Hematopoietic multipotent progenitor cell treated with erythropoietin and hydrocortisone succinate and interleukin-3 and kit ligand, for 4 days (in vitro differentiated cells): ENCODE measurements at regions not wholly inside any gene's neighbourhood (a gene's known extent, or its start where the extent isn't known, plus 50 kb on each side); places are given as distances from the start of the nearest gene placed in this dataset.

Source experiments
- DNase-seq: peaks from one replicate; pipeline ENCODE4 v3.0.0-alpha.2; 2015

DNA sequence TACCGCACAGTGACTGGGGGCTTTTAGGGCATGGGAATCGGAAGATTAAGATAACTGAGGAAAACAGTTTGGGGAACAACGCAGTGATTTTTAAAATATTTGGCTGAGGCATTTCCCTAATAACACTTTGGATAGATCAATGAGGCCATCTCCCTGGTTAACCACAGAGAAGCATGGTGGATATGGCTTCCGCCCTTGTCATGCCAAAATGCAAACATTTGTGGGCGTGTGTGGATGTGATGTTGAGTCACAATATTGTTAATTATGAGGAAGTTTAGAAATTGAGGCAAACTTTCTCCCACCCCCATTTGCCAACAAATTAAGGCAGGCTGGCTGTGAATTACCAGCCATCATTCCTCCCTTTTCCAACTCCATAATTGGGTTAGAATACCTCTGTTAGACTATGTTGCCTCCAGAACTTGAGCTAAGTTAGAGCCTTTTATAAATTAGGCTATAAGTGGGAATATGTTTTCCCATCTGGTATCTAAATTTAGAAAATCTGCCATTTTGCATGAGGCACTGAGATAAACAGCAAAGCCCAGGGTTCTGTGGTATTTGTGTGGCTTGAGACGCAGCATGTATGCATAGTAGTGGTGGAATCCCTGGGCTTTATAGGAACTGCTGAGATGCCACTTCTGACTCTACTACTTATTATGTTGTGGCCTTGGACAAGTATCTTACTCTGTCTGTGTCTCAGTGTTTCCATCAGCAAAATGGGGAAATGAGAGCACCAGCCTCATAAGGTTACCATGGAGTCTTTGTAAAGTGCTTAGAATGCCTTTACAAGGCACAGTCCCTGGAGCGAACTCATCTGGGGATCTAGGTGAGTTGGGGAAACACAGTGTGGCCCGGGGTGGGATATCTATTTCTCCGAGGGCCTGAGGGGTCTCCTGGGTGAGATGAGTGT, 154.6 kb downstream of the C1orf94 start:
- DNase-seq = no peak

DNA sequence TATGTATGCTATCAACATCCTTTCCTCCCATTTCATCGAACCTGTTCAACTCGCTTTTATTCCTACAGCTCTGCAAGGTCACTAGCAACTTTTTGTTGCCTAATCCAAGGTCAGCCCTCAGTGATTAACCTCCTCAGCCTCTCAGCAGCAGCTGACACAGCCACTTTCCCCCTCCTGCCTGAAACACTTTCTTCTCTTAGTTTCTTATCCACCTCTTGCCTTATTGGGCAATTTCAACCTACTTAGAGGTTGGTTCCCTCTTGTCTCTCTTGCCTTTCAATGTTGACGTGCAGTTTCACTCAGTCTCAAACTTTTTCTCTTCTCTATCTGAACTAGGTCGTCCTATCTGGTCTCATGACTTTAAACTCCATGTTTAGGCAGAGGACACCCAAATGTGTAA, 156.3 kb downstream of the C1orf94 start:
- DNase-seq = no peak

DNA sequence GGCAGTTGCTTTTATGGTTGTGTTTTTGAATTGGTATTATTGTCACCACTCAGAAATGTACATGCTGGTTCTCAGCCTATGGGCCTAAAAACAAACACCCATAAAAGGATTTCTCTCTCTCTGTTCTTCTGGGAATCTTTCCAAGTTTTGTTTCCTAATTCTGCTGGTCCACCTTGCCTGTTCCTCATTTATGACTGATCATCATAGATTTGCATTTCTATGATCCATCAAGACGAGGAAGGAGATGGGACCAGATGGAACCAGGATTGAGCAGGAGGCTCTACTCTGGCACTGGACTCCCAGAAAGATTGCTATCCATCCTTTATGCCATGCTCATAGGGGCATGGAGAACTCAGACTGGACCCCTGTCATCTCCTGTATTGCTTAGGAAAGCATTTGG, 162.2 kb downstream of the C1orf94 start:
- DNase-seq = no peak

DNA sequence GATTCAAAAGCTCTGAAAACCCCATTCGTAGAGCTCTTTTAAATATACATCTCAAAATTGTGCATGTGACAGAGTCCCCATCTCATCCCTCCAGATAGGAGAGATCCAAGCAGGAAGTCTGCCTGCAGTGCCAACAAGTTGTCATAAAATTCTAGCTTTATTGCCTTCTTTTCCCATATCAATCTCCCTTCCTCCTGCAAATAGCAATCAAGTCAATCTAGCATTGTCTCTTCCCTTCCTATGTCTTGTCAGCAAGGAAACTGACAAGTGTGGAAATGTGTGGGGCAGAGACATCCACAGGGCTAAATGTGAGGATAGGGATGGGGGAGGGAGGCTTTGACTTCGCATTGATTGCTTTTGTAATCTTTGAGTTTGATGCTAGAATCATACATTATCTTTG, 165.2 kb downstream of the C1orf94 start:
- DNase-seq = no peak

DNA sequence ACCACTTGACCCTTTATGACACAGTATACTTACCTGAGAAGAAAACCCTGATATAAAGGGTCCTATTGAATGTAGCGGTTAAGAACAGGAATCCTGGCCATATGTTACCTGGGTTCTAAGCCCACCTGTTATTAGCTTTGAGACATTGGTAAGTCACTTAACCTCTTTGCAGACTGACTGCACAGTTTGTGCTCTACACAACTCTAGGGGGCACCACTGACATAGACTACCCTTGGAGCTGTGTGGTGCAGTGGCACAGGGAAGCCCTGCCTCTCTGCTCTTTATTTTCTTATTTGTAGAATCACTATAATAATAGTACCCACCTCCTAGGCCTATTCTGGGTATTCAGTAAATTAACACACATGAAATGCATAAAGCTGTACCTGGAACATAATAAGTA, 165.6 kb downstream of the C1orf94 start:
- DNase-seq = no peak

DNA sequence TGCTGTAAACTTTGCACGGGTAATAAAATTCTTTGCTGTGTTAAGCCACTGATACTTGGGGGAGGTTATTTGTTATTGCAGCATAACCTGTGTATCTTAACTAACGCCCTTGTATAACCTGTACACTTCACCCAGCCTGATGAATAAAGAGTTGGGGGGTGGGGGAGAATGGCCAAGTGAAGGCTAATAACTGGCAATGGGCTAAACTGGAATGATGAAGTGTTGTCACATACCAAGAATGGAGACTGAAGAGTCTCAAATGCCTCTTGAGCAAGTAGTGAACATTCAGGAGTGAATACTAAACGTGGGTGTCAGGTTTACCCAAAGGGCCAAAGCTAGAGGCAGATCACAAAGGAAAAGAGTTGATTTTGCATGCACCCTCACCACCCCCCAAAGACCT, 169.4 kb downstream of the C1orf94 start:
- no peak for DNase-seq

DNA sequence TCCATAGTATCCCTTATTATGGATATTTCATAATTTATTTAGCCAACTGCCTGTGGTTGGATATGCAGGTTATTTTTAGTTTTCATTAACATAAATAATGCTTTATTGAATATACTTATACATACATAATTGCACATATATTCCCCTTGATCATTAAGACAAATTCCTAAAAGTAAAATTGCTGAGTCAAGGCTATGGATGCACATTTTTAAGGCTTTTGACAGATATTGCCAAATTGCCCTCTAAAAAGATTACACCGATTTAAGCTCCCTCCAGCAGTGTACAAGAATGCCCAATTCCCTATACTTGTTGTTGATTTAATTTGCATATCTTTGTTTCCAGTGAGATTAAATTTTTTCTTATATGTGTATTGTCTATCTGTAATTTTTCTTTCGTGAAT, 176.7 kb downstream of the C1orf94 start:
- no peak for DNase-seq

DNA sequence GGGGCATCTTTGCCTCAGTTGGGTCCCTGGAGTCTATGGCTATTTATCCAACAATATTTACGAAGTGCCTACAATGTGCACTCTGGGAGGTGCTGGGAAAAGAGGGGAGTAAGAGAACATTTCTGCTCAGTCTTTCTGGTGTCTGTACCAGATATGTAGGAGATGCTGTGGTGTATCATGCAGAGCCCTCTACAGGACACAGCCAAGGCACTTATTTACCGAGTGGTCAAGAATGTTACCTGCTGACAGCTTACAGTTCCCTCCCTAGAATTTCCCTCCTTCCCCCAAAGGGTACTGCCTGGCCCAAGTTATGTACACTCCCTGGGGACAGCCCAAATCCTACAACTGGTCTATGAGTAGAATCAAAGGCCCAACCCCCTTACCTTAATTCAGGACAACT, 177.7 kb downstream of the C1orf94 start:
- DNase-seq = no peak

DNA sequence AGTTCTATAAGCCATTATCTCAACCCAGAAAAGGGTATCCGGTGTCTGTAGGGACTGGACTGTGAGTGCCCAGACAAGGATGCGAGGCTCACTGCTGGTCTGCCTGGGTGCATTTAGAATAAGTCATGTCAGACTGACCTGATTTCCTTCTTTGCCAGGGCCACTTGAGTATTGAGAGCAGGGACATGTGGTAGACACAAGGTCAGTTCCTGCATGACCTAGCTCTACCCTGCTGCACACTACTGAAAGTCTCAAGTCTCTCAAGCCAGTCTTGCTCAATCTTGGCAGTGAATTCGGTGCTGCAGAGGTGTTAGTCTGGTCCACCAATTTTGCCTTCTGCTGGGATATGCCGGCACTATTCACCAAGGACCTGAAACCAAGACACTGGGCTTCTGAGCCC, 180.1 kb downstream of the C1orf94 start:
- DNase-seq = no peak

DNA sequence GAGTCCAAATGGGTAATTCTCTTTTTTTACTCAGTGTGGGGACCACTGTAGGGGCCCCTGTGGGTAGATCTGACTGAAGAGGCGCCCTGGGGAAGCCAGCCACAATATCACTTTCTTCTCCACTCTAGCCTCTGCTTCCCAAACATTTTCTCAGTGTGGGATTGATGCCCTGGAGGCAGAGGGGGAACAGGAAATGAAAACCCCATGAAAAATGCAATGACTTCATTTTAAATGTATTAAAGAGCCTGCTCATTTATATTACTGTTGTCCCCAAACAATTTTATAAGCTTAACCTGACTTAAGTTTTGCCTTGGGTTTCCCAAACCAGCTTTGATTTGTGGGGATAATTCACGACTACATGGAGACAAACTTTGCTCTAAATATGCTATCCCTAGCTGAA, 181.9 kb downstream of the C1orf94 start:
- no peak for DNase-seq

DNA sequence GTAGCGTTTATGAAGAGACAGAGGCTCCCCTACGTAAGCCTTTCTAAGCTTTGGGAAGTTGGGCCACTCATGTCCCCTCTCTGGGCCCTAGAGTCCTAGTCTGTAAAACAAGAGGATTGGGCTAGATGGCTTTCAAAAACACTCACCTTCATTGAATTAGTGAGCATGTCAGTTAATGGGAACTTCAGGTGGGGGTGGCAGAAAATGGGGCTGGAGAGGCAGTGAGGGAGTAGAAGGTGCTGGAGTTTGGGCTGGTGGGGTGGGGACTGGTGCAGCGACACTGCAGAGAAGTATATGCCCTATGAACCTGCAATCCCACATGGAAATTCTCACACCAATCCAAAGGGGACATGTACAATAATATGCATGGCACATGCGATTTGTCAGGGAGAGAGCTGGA, 182.7 kb downstream of the C1orf94 start:
- DNase-seq = no peak

DNA sequence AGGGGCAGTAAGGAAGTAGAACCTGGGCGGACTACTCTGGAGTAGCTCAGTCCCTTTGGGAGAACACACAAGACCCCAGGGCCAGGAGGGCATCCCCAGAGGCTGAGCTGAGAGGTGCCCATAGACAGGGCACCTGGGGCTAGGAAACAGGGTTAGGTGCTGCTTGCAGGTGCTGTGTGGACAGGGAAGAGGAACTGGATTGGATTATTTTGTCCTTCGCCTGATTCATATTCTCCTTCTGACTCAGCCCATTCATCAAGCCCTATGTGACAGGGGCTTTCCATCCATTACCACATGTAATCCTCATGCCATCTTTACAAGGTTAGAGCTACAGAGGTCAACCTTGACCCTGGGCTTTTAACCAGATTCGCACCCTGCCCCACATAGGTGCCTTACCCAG, 183.9 kb downstream of the C1orf94 start:
- DNase-seq = no peak

DNA sequence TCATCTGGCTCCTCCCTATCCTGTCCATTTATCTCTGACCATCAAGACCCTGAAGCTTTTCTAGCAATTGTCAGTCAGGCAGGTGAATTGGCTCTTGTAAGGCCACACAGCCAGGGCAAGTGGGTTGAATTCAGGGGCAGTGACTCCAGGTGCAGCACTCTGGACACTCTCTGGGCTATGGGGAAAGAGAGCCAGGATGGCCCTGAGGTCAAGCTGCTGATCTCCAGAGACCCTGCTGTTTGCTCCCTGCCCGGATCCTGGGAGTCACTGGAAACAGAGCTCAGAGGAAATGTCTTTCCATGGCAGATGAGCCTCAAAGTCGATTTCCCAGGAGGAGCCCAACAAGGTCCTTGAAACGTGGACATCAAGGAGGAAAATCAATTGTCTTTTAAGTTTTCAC, 184.4 kb downstream of the C1orf94 start:
- no peak for DNase-seq

DNA sequence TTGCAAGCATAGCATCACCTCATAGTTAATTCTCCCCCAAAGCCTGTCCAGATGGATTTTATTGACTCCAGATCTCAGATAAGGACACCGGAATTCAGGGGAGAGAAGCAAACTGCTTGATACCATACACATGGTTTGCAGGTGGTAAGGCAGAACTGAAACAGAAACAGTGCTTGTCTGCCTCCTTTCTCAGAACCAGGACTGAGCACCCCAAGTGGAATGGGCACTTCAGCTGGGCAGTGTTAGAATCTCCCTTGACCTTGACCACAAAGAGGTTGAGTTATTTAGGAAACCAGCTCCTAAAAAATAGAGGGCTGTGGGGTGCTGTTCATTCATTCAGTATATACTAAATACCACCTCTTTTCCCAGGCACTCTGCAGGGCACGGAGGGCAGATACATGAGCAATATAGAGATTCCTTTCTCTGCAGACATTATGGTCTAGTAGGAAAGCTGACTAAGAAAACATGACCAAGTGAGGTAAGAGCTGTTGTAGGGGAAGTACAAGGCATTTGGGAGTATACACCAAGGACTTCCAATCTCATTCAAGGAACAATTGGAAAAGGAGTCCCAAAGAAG, 185.2 kb downstream of the C1orf94 start:
- DNase-seq = no peak

DNA sequence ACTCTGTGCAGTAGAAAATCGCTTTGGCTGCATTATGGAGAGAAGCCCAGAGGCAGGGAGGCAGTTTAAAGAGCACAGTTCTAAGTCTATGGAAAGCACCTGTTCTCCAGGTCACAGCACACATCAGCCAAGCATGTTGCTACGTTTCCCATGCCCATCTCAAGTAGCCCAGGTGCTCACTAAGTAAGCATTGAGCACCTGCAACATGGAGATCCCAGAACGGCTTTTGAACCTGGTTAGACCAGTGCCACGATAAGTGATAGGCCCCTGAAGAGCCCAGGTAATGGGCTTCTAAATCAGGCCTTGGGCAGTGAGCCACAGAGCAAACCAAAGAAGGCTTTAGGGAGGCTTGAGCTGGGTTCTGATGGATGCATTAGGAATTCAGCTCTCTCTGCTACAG, 186.2 kb downstream of the C1orf94 start:
- DNase-seq = no peak

DNA sequence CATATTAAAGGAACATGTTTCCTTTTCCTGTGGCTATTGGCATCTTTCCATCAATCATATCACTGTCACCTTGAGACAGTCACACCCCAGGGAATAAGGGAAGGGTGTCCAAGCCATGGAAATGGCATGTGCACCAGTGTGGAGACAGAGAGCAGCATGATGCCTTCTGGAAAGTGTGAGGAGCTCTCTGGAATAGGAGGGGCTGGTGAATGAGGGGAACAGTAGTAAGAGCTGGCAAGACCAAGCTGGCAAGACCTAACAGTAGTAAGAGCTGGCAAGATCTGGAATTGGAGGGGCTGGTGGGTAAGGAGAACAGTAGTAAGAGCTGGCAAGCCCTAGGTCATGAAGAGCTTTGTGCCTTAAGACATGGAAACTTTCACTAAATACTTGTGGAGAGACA, 186.7 kb downstream of the C1orf94 start:
- no peak for DNase-seq

DNA sequence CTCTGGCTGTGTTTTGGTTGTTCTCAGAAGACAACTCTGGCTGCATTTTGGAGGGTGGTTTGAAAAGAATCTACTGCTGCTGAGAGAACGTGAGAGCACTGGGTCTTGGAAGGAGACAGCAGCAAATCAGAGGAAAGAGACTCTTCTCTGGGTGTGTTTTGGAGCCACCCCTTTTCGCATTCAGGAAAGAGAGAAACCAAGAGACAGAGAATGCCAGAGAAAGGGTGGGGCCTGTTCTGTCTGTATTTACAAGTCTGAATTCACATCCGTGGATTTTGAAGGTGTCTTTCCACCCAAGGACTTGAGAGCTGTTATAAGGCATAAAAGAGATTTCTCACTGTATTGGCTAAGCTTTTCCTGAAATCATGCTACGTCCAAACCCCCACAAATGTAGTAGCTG, 187.2 kb downstream of the C1orf94 start:
- no peak for DNase-seq

DNA sequence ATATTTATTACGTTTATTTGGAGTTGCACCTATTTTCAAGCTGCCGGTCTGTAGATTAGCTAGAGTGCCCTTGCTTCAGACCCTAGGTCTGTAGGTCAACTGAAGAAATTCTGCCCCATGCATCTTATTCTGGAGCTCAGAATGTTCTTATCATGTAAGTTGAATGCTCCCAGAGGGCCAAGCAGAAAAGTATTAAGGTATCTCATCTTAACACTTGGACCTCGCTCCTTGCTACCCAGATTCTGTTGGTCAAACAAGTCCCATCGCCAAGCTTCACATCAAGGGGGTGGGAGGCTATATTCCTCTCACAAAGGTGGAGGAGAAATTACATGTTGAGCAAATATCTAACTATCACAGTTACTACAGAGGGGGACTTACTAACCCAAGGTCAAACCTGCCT, 187.7 kb downstream of the C1orf94 start:
- DNase-seq = no peak

DNA sequence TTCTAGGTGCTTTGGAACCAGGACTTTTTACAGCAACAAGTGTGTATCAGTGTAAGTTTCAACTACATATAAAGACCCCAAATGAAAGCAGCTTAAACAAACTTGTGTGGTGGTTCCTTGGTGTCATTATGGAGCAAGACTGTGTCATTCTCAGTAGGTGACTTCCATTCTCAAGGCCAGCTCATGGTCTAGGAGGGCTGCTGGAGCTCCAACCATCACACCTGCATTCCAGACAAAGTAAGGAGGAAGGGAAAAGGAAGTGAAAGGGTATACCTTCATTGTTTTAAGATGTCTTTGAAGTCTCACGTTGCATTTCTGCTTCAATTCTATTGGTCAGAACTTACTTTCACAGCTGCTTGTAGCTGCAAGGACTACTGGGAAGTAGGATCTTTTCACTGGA, 188.6 kb downstream of the C1orf94 start:
- DNase-seq = no peak

DNA sequence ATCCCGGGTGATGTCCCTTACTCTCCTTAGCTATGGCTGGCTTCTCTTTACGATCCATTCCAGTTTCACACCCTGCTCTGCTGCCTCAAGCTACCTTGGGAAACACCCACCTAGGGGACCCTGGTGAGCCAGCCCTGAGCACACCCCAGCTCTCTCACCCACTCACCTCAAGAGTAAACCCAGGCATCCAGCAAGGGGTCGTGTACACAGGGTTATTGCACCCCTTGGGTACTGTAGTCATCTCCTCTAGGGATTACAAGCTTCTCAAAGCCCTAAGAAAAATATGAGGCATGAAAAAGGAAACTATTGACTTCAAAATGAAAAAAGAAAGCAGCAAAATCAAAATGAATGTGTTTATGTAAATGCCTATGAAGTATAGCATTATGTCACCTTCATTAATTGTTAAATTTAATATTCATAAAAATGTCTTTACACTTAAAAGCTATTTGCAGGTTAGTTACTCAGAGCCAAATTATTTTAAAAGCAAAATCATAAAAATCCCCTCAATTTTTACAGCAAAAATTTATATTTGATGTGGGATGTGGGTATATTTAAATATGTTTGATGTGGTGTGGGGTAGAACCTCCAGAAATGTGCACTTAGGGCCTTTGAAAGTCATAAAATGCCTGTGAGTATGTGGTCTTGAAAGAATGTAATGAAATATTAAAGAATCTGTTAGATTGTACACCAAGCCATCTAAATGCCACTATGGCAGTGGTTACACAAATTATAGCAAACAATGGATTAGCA, 190.3 kb downstream of the C1orf94 start:
- no peak for DNase-seq

DNA sequence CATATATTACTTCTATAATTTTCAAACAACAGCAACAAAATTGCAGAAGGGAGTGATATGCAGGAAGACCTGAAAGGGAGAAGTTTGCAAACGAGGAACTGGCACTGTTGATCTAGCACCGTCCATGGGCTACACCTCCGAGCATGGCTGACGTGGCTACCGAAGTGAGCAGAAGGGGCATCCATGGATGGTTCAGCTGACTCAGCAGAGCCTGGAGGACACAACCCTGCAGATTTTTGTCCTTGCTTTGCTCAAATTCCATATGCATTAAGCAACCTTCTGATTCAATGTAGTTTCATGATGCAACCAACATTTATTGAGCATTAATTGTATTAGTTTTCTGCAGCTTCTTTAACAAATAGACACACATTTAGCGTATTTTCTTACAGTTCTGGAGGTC, 191.2 kb downstream of the C1orf94 start:
- no peak for DNase-seq

DNA sequence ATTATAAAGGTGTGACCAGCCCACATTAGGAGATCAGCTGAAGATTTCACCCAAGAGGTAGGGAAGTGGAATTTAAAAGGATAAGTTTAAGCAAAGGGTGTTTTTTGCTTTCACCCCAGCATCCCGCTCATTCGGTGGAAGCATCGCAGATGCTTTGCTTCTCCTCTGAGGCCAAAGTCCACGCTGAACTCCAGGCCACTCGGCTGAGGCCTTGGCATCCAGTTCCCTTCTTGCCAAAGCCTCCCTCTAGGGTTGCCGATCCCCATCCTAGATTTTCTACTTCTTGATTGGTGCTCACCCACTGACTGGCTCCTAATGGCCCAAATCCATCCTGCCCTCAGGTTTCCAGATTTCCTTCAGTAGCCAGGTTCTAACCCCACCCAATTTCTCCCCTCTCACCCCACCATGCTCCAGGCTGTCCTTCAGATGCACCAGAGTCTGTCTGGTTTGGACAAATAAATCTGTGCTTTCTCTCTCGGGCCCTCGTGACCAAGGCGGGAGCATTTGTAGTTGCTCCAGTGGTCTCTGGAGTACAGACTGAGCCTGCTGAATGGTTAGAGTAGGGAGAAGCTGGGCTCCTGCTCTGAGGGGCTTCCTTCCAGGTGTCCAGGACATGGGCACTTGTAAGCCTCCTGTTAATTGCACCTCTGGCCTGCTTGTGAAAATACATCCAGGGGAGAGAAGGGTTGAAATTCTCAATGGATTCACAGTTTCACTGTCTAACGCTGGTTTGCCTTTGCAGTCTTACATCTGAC, 193.2 kb downstream of the C1orf94 start:
- DNase-seq = no peak

DNA sequence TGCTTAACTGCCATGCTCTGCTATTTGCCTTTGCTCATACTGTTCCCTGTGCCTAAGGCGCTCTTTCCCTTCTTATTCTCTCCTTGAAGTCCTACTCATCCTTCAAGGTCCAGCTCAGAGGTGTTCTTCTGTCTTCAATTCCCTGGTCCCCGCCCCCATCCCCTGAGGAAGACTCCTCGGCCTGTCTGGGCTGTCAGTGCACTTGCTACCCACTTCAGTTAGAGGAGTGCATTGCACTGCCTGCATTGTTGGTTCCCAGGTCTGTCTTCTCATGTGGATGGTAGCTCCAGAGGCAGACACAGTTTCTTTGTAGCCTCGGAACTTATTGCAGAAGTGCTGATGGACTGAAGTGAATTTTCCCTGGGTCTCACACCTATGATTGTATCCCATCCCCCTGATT, 194.0 kb downstream of the C1orf94 start:
- DNase-seq = no peak
